DOHH2 (cell line): ENCODE measurements at regions not wholly inside any gene's neighbourhood (a gene's known extent, or its start where the extent isn't known, plus 50 kb on each side); places are given as distances from the start of the nearest gene placed in this dataset.

Experiments
- EZH2phosphoT487 ChIP-seq: fragments of 200-600 bp; sonication (generic); IDR thresholded peaks from 2 replicates; pipeline ENCODE4 v1.6.1; 2017; ENCODE audit warnings: borderline replicate concordance, mild to moderate bottlenecking, antibody characterized with exemption, low read length, moderate library complexity, mixed read lengths
- TF ChIP-seq, protein P1 (sequence below): fragments of 200-600 bp; sonication (generic); IDR thresholded peaks from one replicate; pipeline ENCODE4 v1.5.1; 2014; ENCODE audit warnings: antibody characterized with exemption, mild to moderate bottlenecking, low read depth, low read length; ENCODE audit not compliant: poor library complexity, severe bottlenecking

DNA sequence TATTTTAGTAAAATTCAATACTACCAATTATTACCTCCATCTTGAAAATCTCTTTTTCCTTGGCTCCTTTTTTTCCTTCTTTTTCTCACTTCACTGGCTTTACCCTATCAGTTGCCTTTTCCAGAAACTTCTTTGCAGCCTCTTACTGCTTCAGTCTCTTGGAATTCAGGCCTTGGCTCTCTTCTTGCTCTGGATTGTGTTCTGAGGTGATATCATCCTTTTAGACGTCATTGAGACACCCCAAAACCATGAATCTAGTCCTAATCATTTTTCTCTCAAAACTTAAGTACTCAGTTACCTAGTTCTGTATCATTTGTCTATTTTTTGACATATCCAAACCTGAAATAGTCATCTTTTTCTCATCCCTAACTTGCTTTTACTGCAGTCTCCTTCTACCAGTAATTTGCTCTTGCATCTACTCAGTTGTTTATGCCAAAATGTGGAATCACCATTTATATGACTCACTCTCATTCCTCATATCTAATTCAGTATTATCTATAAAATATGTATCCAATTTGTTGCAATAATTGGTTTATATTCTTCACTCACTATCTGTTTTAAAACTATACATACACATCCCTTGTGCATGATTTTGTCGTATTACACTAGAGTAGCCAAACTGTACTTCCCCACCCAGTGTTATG lies 703.2 kb upstream of the CCDC54 start:
- TF ChIP-seq, protein P1, sequence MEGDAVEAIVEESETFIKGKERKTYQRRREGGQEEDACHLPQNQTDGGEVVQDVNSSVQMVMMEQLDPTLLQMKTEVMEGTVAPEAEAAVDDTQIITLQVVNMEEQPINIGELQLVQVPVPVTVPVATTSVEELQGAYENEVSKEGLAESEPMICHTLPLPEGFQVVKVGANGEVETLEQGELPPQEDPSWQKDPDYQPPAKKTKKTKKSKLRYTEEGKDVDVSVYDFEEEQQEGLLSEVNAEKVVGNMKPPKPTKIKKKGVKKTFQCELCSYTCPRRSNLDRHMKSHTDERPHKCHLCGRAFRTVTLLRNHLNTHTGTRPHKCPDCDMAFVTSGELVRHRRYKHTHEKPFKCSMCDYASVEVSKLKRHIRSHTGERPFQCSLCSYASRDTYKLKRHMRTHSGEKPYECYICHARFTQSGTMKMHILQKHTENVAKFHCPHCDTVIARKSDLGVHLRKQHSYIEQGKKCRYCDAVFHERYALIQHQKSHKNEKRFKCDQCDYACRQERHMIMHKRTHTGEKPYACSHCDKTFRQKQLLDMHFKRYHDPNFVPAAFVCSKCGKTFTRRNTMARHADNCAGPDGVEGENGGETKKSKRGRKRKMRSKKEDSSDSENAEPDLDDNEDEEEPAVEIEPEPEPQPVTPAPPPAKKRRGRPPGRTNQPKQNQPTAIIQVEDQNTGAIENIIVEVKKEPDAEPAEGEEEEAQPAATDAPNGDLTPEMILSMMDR: no peak
- no peak for TF ChIP-seq EZH2phosphoT487
